Activated CD4-positive, alpha-beta T cell treated with anti-CD3 and anti-CD28 coated beads for 36 hours (primary cell): ENCODE measurements at regions not wholly inside any gene's neighbourhood (a gene's known extent, or its start where the extent isn't known, plus 50 kb on each side); places are given as distances from the start of the nearest gene placed in this dataset.

Experiments used
- ATAC-seq: fragments of 200-7000 bp; cut with Tn5 transposase; one replicate; pipeline ENCODE4 v1.10.0; 2021; ENCODE audit warnings: mild to moderate bottlenecking, moderate library complexity
- CTCF ChIA-PET: fragments of 350-600 bp; sonication (Branson Sonifier 250); formaldehyde crosslinking; loops from one replicate; lab custom pipeline; 2021; ENCODE audit warnings: antibody characterized with exemption; lab: Charles Lee
- POLR2A ChIA-PET: fragments of 350-600 bp; sonication (Branson Sonifier 250); formaldehyde crosslinking; loops from one replicate; lab custom pipeline; 2021; ENCODE audit warnings: antibody characterized with exemption, inconsistent platforms; lab: Charles Lee
- DNase-seq: peaks from one replicate; pipeline ENCODE4 v3.0.0-alpha.2; 2020
- H3K27ac Mint-ChIP-seq: one replicate; pipeline ENCODE4 v1.8.0; 2021; ENCODE audit warnings: mixed read lengths
- H3K27me3 Mint-ChIP-seq: one replicate; pipeline ENCODE4 v1.8.0; 2021; ENCODE audit warnings: mixed read lengths
- H3K36me3 Mint-ChIP-seq: one replicate; pipeline ENCODE4 v1.8.0; 2021; ENCODE audit warnings: low read depth, mixed read lengths
- H3K4me1 Mint-ChIP-seq: one replicate; pipeline ENCODE4 v1.8.0; 2021; ENCODE audit warnings: mixed read lengths
- H3K4me3 Mint-ChIP-seq: one replicate; pipeline ENCODE4 v1.8.0; 2021; ENCODE audit warnings: mild to moderate bottlenecking, moderate library complexity, mixed read lengths
- H3K9me3 Mint-ChIP-seq: one replicate; pipeline ENCODE4 v1.8.0; 2021; ENCODE audit warnings: low read depth, mixed read lengths
- intact Hi-C, 2 experiments: fragments of 100-400 bp; cut with DNase I in 1 of 2; cut with micrococcal nuclease in 1 of 2; formaldehyde crosslinking; loops; one replicate each; pipeline versions ENCODE4 v1.14.2 to v1.15.1; 2022 to 2024; cut with DNase I, micrococcal nuclease

- H3K4me1 Mint-ChIP-seq = no peaks in the 10 kb centered on the region
- no peak for DNase-seq
- no peaks in the 10 kb centered on the region for H3K27me3 Mint-ChIP-seq
- H3K9me3 Mint-ChIP-seq = no peaks in the 10 kb centered on the region
- H3K4me3 Mint-ChIP-seq = no peak overlapping the region
- no peak overlapping the region for H3K27ac Mint-ChIP-seq
- intact Hi-C loops = no loop called here
- ChIA-PET POLR2A (no interaction called here), CTCF (no interaction called here)
- no peaks in the 10 kb centered on the region for H3K36me3 Mint-ChIP-seq
- no peak for ATAC-seq
Observed at GRCh38 chr18:66999003-66999402, 395.1 kb upstream of the CDH19 start.

- H3K27me3 Mint-ChIP-seq = no peaks in the 10 kb centered on the region
- POLR2A ChIA-PET = no interaction called here
- intact Hi-C loops = no loop called here
- H3K4me1 Mint-ChIP-seq = no peaks in the 10 kb centered on the region
- no peaks in the 10 kb centered on the region for H3K36me3 Mint-ChIP-seq
- no peak overlapping the region for H3K27ac Mint-ChIP-seq
- no peak overlapping the region for H3K4me3 Mint-ChIP-seq
- H3K9me3 Mint-ChIP-seq = no peaks in the 10 kb centered on the region
- ATAC-seq (no peak), DNase-seq (no peak)
- CTCF ChIA-PET = no interaction called here
Observed at GRCh38 chr18:66995270-66995669, 391.4 kb upstream of the CDH19 start.

GRCh38 chr18:66994790-66995189, 390.9 kb upstream of the CDH19 start:
- H3K9me3 Mint-ChIP-seq = no peaks in the 10 kb centered on the region
- no peaks in the 10 kb centered on the region for H3K27me3 Mint-ChIP-seq
- intact Hi-C loops = no loop called here
- no peaks in the 10 kb centered on the region for H3K36me3 Mint-ChIP-seq
- CTCF ChIA-PET = no interaction called here
- H3K27ac Mint-ChIP-seq = no peak overlapping the region
- ATAC-seq (no peak), DNase-seq (no peak)
- POLR2A ChIA-PET = no interaction called here
- H3K4me3 Mint-ChIP-seq = no peak overlapping the region
- H3K4me1 Mint-ChIP-seq = no peaks in the 10 kb centered on the region

- ATAC-seq = no peak
Observed at GRCh38 chr18:66993492-66993891, 389.6 kb upstream of the CDH19 start.

GRCh38 chr18:66990909-66991308, 387.0 kb upstream of the CDH19 start:
- H3K4me3 Mint-ChIP-seq = no peak overlapping the region
- ChIA-PET POLR2A (no interaction called here), CTCF (no interaction called here)
- no peaks in the 10 kb centered on the region for H3K36me3 Mint-ChIP-seq
- ATAC-seq (no peak), DNase-seq (no peak)
- no peak overlapping the region for H3K27ac Mint-ChIP-seq
- H3K27me3 Mint-ChIP-seq = no peaks in the 10 kb centered on the region
- peaks cover 2% of the 10 kb centered on the region for H3K9me3 Mint-ChIP-seq
- H3K4me1 Mint-ChIP-seq = no peaks in the 10 kb centered on the region
- intact Hi-C loops = no loop called here

More at GRCh38 chr18:66993492-66993891, 389.6 kb upstream of the CDH19 start:
- intact Hi-C loops = no loop called here
- no peak overlapping the region for H3K4me3 Mint-ChIP-seq
- no peak overlapping the region for H3K27ac Mint-ChIP-seq
- no peaks in the 10 kb centered on the region for H3K4me1 Mint-ChIP-seq
- H3K27me3 Mint-ChIP-seq = no peaks in the 10 kb centered on the region
- DNase-seq = no peak
- H3K9me3 Mint-ChIP-seq = no peaks in the 10 kb centered on the region
- POLR2A ChIA-PET = no interaction called here
- no peaks in the 10 kb centered on the region for H3K36me3 Mint-ChIP-seq
- CTCF ChIA-PET = no interaction called here

GRCh38 chr18:66979009-66979408, 375.1 kb upstream of the CDH19 start:
- H3K36me3 Mint-ChIP-seq = no peaks in the 10 kb centered on the region
- H3K9me3 Mint-ChIP-seq = no peaks in the 10 kb centered on the region
- H3K27me3 Mint-ChIP-seq = no peaks in the 10 kb centered on the region
- CTCF ChIA-PET = no interaction called here
- no peak overlapping the region for H3K27ac Mint-ChIP-seq
- ATAC-seq = no peak
- no peak for DNase-seq
- no peaks in the 10 kb centered on the region for H3K4me1 Mint-ChIP-seq
- intact Hi-C loops = no loop called here
- POLR2A ChIA-PET = no interaction called here
- H3K4me3 Mint-ChIP-seq = no peak overlapping the region

- no peak for DNase-seq
- Mint-ChIP-seq H3K4me1 (no peaks in the 10 kb centered on the region), H3K9me3 (no peaks in the 10 kb centered on the region), H3K4me3 (no peak overlapping the region), H3K27ac (no peak overlapping the region), H3K36me3 (no peaks in the 10 kb centered on the region), H3K27me3 (no peaks in the 10 kb centered on the region)
- ChIA-PET CTCF (no interaction called here), POLR2A (no interaction called here)
- intact Hi-C loops = no loop called here
- no peak for ATAC-seq
Observed at GRCh38 chr18:66972681-66973080, 368.8 kb upstream of the CDH19 start.

GRCh38 chr18:66971960-66972359, 368.1 kb upstream of the CDH19 start:
- DNase-seq (no peak), ATAC-seq (no peak)
- intact Hi-C loops = no loop called here
- H3K9me3 Mint-ChIP-seq = no peaks in the 10 kb centered on the region
- H3K27me3 Mint-ChIP-seq = no peaks in the 10 kb centered on the region
- no peak overlapping the region for H3K27ac Mint-ChIP-seq
- CTCF ChIA-PET = no interaction called here
- POLR2A ChIA-PET = no interaction called here
- H3K36me3 Mint-ChIP-seq = no peaks in the 10 kb centered on the region
- H3K4me1 Mint-ChIP-seq = no peaks in the 10 kb centered on the region
- no peak overlapping the region for H3K4me3 Mint-ChIP-seq

GRCh38 chr18:66966171-66966570, 362.3 kb upstream of the CDH19 start:
- peaks cover 2% of the 10 kb centered on the region for H3K9me3 Mint-ChIP-seq
- no peaks in the 10 kb centered on the region for H3K36me3 Mint-ChIP-seq
- H3K4me1 Mint-ChIP-seq = no peaks in the 10 kb centered on the region
- no peaks in the 10 kb centered on the region for H3K27me3 Mint-ChIP-seq
- ChIA-PET POLR2A (no interaction called here), CTCF (no interaction called here)
- no peak overlapping the region for H3K27ac Mint-ChIP-seq
- H3K4me3 Mint-ChIP-seq = no peak overlapping the region
- ATAC-seq (no peak), DNase-seq (no peak)
- intact Hi-C loops = no loop called here

- Mint-ChIP-seq H3K4me3 (no peak overlapping the region), H3K27ac (no peak overlapping the region), H3K4me1 (no peaks in the 10 kb centered on the region), H3K36me3 (no peaks in the 10 kb centered on the region), H3K27me3 (no peaks in the 10 kb centered on the region), H3K9me3 (peaks cover 2% of the 10 kb centered on the region)
- CTCF ChIA-PET = interaction anchor here (0.8 kb wide), 1 partner anchor 35 kb away, joined by 3 read pairs; no protein-coding TSS in a partner anchor
- POLR2A ChIA-PET = no interaction called here
- ATAC-seq = no peak
- intact Hi-C loops = no loop called here
- no peak for DNase-seq
Observed at GRCh38 chr18:66958309-66958708, 354.4 kb upstream of the CDH19 start.

GRCh38 chr18:66951750-66952149, 347.9 kb upstream of the CDH19 start:
- H3K27me3 Mint-ChIP-seq = no peaks in the 10 kb centered on the region
- CTCF ChIA-PET = no interaction called here
- intact Hi-C loops = no loop called here
- H3K9me3 Mint-ChIP-seq = peaks cover 10% of the 10 kb centered on the region
- no peak for ATAC-seq
- DNase-seq = no peak
- H3K27ac Mint-ChIP-seq = no peak overlapping the region
- H3K4me1 Mint-ChIP-seq = no peaks in the 10 kb centered on the region
- no peaks in the 10 kb centered on the region for H3K36me3 Mint-ChIP-seq
- H3K4me3 Mint-ChIP-seq = no peak overlapping the region
- POLR2A ChIA-PET = no interaction called here

- POLR2A ChIA-PET = no interaction called here
- DNase-seq (no peak), ATAC-seq (no peak)
- peaks cover 10% of the 10 kb centered on the region for H3K9me3 Mint-ChIP-seq
- no peaks in the 10 kb centered on the region for H3K4me1 Mint-ChIP-seq
- H3K27ac Mint-ChIP-seq = no peak overlapping the region
- intact Hi-C loops = no loop called here
- CTCF ChIA-PET = interaction anchor here (0.8 kb wide), 1 partner anchor 264 kb away, joined by 3 read pairs; no protein-coding TSS in a partner anchor
- H3K36me3 Mint-ChIP-seq = no peaks in the 10 kb centered on the region
- H3K27me3 Mint-ChIP-seq = no peaks in the 10 kb centered on the region
- no peak overlapping the region for H3K4me3 Mint-ChIP-seq
Observed at GRCh38 chr18:66949419-66949818, 345.5 kb upstream of the CDH19 start.

GRCh38 chr18:66937546-66937945, 333.7 kb upstream of the CDH19 start:
- Mint-ChIP-seq H3K27ac (no peak overlapping the region), H3K27me3 (no peaks in the 10 kb centered on the region), H3K4me1 (no peaks in the 10 kb centered on the region), H3K4me3 (no peak overlapping the region), H3K36me3 (no peaks in the 10 kb centered on the region), H3K9me3 (peaks cover 8% of the 10 kb centered on the region)
- ATAC-seq (no peak), DNase-seq (no peak)
- ChIA-PET CTCF (no interaction called here), POLR2A (no interaction called here)
- intact Hi-C loops = no loop called here
